AG10803 (cell line): ENCODE measurements at regions not wholly inside any gene's neighbourhood (a gene's known extent, or its start where the extent isn't known, plus 50 kb on each side); places are given as distances from the start of the nearest gene placed in this dataset.
"Not testable (repeated sequence)": the region's sequence is repeated elsewhere in the genome, so short reads cannot be mapped to it uniquely, and the experiment has no call there.

ENCODE experiments used
- DNase-seq: peaks from one replicate; pipeline ENCODE4 v3.0.0; 2010; ENCODE audit warnings: low read depth
- H3K4me3 ChIP-seq: 2 replicates; pipeline ENCODE4 v1.5.1; 2011; ENCODE audit warnings: mild to moderate bottlenecking, low read length, control low read depth
- TF ChIP-seq, protein P1 (sequence below): conservative IDR thresholded peaks from 2 replicates; pipeline ENCODE4 v1.5.1; 2011; ENCODE audit warnings: mild to moderate bottlenecking, low read length, control low read depth, inconsistent platforms

- TF ChIP-seq, protein P1, sequence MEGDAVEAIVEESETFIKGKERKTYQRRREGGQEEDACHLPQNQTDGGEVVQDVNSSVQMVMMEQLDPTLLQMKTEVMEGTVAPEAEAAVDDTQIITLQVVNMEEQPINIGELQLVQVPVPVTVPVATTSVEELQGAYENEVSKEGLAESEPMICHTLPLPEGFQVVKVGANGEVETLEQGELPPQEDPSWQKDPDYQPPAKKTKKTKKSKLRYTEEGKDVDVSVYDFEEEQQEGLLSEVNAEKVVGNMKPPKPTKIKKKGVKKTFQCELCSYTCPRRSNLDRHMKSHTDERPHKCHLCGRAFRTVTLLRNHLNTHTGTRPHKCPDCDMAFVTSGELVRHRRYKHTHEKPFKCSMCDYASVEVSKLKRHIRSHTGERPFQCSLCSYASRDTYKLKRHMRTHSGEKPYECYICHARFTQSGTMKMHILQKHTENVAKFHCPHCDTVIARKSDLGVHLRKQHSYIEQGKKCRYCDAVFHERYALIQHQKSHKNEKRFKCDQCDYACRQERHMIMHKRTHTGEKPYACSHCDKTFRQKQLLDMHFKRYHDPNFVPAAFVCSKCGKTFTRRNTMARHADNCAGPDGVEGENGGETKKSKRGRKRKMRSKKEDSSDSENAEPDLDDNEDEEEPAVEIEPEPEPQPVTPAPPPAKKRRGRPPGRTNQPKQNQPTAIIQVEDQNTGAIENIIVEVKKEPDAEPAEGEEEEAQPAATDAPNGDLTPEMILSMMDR = no peak
- H3K4me3 ChIP-seq = no peak overlapping the region
- peak; percentile 42 for DNase-seq
These were observed 1092.0 kb downstream of the NAALADL2 start for GRCh38 chr3:175951047-175951694.

DNA sequence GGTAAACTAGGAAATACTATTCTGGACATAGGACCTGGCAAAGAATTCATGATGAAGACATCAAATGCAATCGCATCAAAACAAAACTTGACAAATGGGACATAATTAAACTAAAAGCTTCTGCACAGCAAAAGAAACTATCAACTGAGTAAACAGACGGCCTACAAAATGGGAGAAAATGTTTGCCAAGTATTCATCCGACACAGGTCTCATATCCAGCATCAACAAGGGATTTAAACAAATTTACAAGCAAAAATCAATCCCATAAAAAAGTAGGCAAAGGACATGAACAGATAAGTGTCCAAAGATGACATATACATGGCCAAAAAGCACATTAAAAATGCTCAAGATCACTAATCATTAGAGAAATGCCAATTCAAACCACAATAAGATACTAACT is 1088.9 kb downstream of the NAALADL2 start:
- TF ChIP-seq, protein P1 = no peak
- H3K4me3 ChIP-seq = no peak overlapping the region
- DNase-seq = no peak

GRCh38 chr3:175941352-175941751 is 1082.2 kb downstream of the NAALADL2 start:
- no peak for DNase-seq
- no peak overlapping the region for H3K4me3 ChIP-seq
- TF ChIP-seq, protein P1 = peak; percentile 22; the same call in 1 of the 2 replicates

GRCh38 chr3:175940881-175941280 is 1081.7 kb downstream of the NAALADL2 start:
- DNase-seq = no peak
- no peak overlapping the region for H3K4me3 ChIP-seq
- TF ChIP-seq, protein P1 = no peak

DNA sequence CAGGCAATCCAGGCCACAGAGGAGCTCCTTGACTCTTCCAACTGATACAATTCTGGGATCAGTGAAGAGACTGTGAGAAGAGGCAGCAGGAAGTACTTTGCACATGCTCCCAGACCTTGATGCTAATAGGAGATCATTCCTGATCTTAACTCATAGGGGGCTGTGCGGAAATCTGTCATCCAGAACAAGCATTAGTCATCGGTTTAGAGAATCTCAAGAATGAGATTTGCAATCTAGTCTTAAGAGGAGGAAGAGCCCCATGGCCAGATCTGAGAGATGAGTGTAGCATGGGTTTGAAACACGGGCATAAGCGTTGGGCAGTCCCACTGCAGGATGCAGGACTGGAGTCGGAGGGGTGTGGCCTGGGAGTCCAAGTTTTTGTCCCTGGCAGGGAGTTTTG is 1081.1 kb downstream of the NAALADL2 start:
- H3K4me3 ChIP-seq = no peak overlapping the region
- DNase-seq = peak; percentile 24
- TF ChIP-seq, protein P1 = no peak

GRCh38 chr3:175937367-175937766 is 1078.2 kb downstream of the NAALADL2 start:
- not testable (repeated sequence) for H3K4me3 ChIP-seq, DNase-seq

- DNase-seq = no peak
- H3K4me3 ChIP-seq = no peak overlapping the region
- TF ChIP-seq, protein P1 = no peak
These were observed 1073.5 kb downstream of the NAALADL2 start for GRCh38 chr3:175932586-175932985.
